CD4-positive, alpha-beta memory T cell (primary cell): ENCODE measurements at regions not wholly inside any gene's neighbourhood (a gene's known extent, or its start where the extent isn't known, plus 50 kb on each side); places are given as distances from the start of the nearest gene placed in this dataset.

Experiments
- CTCF ChIA-PET: fragments of 350-600 bp; sonication (Branson Sonifier 250); formaldehyde crosslinking; loops from one replicate; lab custom pipeline; 2021; ENCODE audit warnings: inconsistent platforms; ENCODE audit not compliant: partially characterized antibody; lab: Charles Lee
- POLR2A ChIA-PET: fragments of 350-600 bp; sonication (Branson Sonifier 250); formaldehyde crosslinking; loops from one replicate; lab custom pipeline; 2021; ENCODE audit not compliant: partially characterized antibody; lab: Charles Lee
- DNase-seq, 5 donors: peaks; one replicate each; pipeline versions ENCODE4 v3.0.0 to v3.0.0-alpha.2; 2020 to 2022; ENCODE audit warnings: mixed read lengths in 1 of 5
- H3K27ac ChIP-seq: one replicate; pipeline ENCODE4 v1.7.0; 2013; ENCODE audit warnings: low read depth, low read length
- H3K27me3 ChIP-seq: 2 replicates; pipeline ENCODE4 v1.7.0; 2013; ENCODE audit warnings: mild to moderate bottlenecking, low read length, moderate library complexity; ENCODE audit not compliant: insufficient read depth
- H3K36me3 ChIP-seq: 2 replicates; pipeline ENCODE4 v1.7.0; 2013; ENCODE audit warnings: mild to moderate bottlenecking, low read length, moderate library complexity; ENCODE audit not compliant: insufficient read depth
- H3K4me1 ChIP-seq: 2 replicates; pipeline ENCODE4 v1.7.0; 2013; ENCODE audit warnings: mild to moderate bottlenecking, low read length, moderate library complexity; ENCODE audit not compliant: insufficient read depth
- H3K4me3 ChIP-seq, 2 donors: one replicate each; pipeline ENCODE4 v1.7.0; 2013; ENCODE audit warnings: low read length in 2 of 2, mild to moderate bottlenecking in 1 of 2
- H3K9me3 ChIP-seq, 2 donors: one replicate each; pipeline ENCODE4 v1.7.0; 2013; ENCODE audit warnings: low read length in 2 of 2, control low read depth in 1 of 2; ENCODE audit not compliant: control insufficient read depth in 1 of 2
- H3K27ac Mint-ChIP-seq, 7 donors: one replicate each; pipeline ENCODE4 v1.8.0; 2020 to 2021; ENCODE audit warnings: mixed read lengths in 7 of 7, mild to moderate bottlenecking in 6 of 7, inconsistent platforms in 3 of 7, moderate library complexity in 3 of 7
- H3K27me3 Mint-ChIP-seq, 2 donors: one replicate each; pipeline ENCODE4 v1.8.0; 2020 to 2021; ENCODE audit warnings: mixed read lengths in 2 of 2
- H3K36me3 Mint-ChIP-seq, 2 donors: one replicate each; pipeline ENCODE4 v1.8.0; 2020 to 2021; ENCODE audit warnings: mixed read lengths in 2 of 2, inconsistent platforms in 1 of 2, mild to moderate bottlenecking in 1 of 2
- H3K4me1 Mint-ChIP-seq, 4 donors: one replicate each; pipeline ENCODE4 v1.8.0; 2020 to 2021; ENCODE audit warnings: mixed read lengths in 4 of 4, mild to moderate bottlenecking in 1 of 4
- H3K4me3 Mint-ChIP-seq, 8 donors: one replicate each; pipeline ENCODE4 v1.8.0; 2020 to 2021; ENCODE audit warnings: mixed read lengths in 8 of 8, mild to moderate bottlenecking in 7 of 8, moderate library complexity in 6 of 8, inconsistent platforms in 3 of 8
- H3K9me3 Mint-ChIP-seq, 8 donors: one replicate each; pipeline ENCODE4 v1.8.0; 2020 to 2021; ENCODE audit warnings: mixed read lengths in 8 of 8, mild to moderate bottlenecking in 5 of 8, inconsistent platforms in 3 of 8, moderate library complexity in 1 of 8
- intact Hi-C: fragments of 100-400 bp; cut with micrococcal nuclease; formaldehyde crosslinking; loops from one replicate; pipeline ENCODE4 v1.15.1; 2023

GRCh38 chr6:133100865-133101264 lies 140.3 kb upstream of the EYA4 start:
- ChIA-PET CTCF (no interaction called here), POLR2A (interaction anchor here (0.5 kb wide), 1 partner anchor 35 kb away, joined by 3 read pairs; no protein-coding TSS in a partner anchor)
- H3K4me1 Mint-ChIP-seq, result no peaks in the 10 kb centered on the region
- H3K27me3 ChIP-seq, result no peaks in the 10 kb centered on the region
- H3K36me3 ChIP-seq, result no peaks in the 10 kb centered on the region
- peaks cover 0 to 4% (median 0%) of the 10 kb centered on the region in 8 donors for H3K9me3 Mint-ChIP-seq
- no peaks in the 10 kb centered on the region for H3K4me1 ChIP-seq
- intact Hi-C loops, result no loop called here
- H3K27me3 Mint-ChIP-seq, result no peaks in the 10 kb centered on the region
- H3K4me3 Mint-ChIP-seq, result no peak overlapping the region
- H3K27ac ChIP-seq, result no peak overlapping the region
- H3K4me3 ChIP-seq, result no peak overlapping the region
- H3K36me3 Mint-ChIP-seq, result no peaks in the 10 kb centered on the region
- DNase-seq, result no peak
- no peaks in the 10 kb centered on the region for H3K9me3 ChIP-seq
- no peak overlapping the region for H3K27ac Mint-ChIP-seq

GRCh38 chr6:133101790-133102189 lies 139.4 kb upstream of the EYA4 start:
- H3K4me1 Mint-ChIP-seq, result no peaks in the 10 kb centered on the region
- no peaks in the 10 kb centered on the region for H3K27me3 Mint-ChIP-seq
- intact Hi-C loops, result no loop called here
- H3K27ac Mint-ChIP-seq, result no peak overlapping the region
- H3K4me1 ChIP-seq, result no peaks in the 10 kb centered on the region
- no peak overlapping the region for H3K4me3 ChIP-seq
- no peaks in the 10 kb centered on the region for H3K9me3 ChIP-seq
- no peaks in the 10 kb centered on the region for H3K27me3 ChIP-seq
- POLR2A ChIA-PET, result no interaction called here
- H3K4me3 Mint-ChIP-seq, result no peak overlapping the region
- no peaks in the 10 kb centered on the region for H3K36me3 Mint-ChIP-seq
- H3K9me3 Mint-ChIP-seq, result peaks cover 0 to 4% (median 0%) of the 10 kb centered on the region in 8 donors
- CTCF ChIA-PET, result no interaction called here
- H3K27ac ChIP-seq, result no peak overlapping the region
- DNase-seq, result no peak
- H3K36me3 ChIP-seq, result no peaks in the 10 kb centered on the region

GRCh38 chr6:133106934-133107333 lies 134.2 kb upstream of the EYA4 start:
- no peak overlapping the region for H3K4me3 Mint-ChIP-seq
- peaks cover 0 to 1% of the 10 kb centered on the region in 2 donors for H3K27me3 Mint-ChIP-seq
- H3K9me3 Mint-ChIP-seq, result peaks cover 0 to 2% (median 0%) of the 10 kb centered on the region in 8 donors
- ChIA-PET CTCF (no interaction called here), POLR2A (no interaction called here)
- H3K36me3 Mint-ChIP-seq, result no peaks in the 10 kb centered on the region
- intact Hi-C loops, result no loop called here
- no peaks in the 10 kb centered on the region for H3K4me1 Mint-ChIP-seq
- H3K27ac Mint-ChIP-seq, result no peak overlapping the region
- no peaks in the 10 kb centered on the region for H3K36me3 ChIP-seq
- DNase-seq, result no peak
- H3K9me3 ChIP-seq, result no peaks in the 10 kb centered on the region
- no peak overlapping the region for H3K4me3 ChIP-seq
- H3K27me3 ChIP-seq, result no peaks in the 10 kb centered on the region
- no peak overlapping the region for H3K27ac ChIP-seq
- H3K4me1 ChIP-seq, result no peaks in the 10 kb centered on the region

GRCh38 chr6:133108419-133108818 lies 132.7 kb upstream of the EYA4 start:
- intact Hi-C loops, result no loop called here
- Mint-ChIP-seq H3K4me1 (no peaks in the 10 kb centered on the region), H3K27me3 (peaks cover 0 to 1% of the 10 kb centered on the region in 2 donors), H3K4me3 (no peak overlapping the region), H3K27ac (no peak overlapping the region), H3K9me3 (peaks cover 0 to 2% (median 0%) of the 10 kb centered on the region in 8 donors), H3K36me3 (no peaks in the 10 kb centered on the region)
- H3K36me3 ChIP-seq, result no peaks in the 10 kb centered on the region
- no peaks in the 10 kb centered on the region for H3K27me3 ChIP-seq
- H3K9me3 ChIP-seq, result no peaks in the 10 kb centered on the region
- no peaks in the 10 kb centered on the region for H3K4me1 ChIP-seq
- ChIA-PET CTCF (no interaction called here), POLR2A (no interaction called here)
- no peak overlapping the region for H3K4me3 ChIP-seq
- H3K27ac ChIP-seq, result no peak overlapping the region
- DNase-seq, result no peak

GRCh38 chr6:133114973-133115372 lies 126.2 kb upstream of the EYA4 start:
- Histone ChIP-seq H3K27me3 (no peaks in the 10 kb centered on the region), H3K4me3 (no peak overlapping the region), H3K27ac (no peak overlapping the region), H3K9me3 (no peaks in the 10 kb centered on the region), H3K4me1 (no peaks in the 10 kb centered on the region), H3K36me3 (no peaks in the 10 kb centered on the region)
- no peak overlapping the region for H3K27ac Mint-ChIP-seq
- POLR2A ChIA-PET, result no interaction called here
- H3K9me3 Mint-ChIP-seq, result peaks cover 0 to 15% (median 6%) of the 10 kb centered on the region in 8 donors
- no peak for DNase-seq
- peaks cover 0 to 1% of the 10 kb centered on the region in 2 donors for H3K27me3 Mint-ChIP-seq
- H3K4me1 Mint-ChIP-seq, result no peaks in the 10 kb centered on the region
- CTCF ChIA-PET, result no interaction called here
- H3K36me3 Mint-ChIP-seq, result no peaks in the 10 kb centered on the region
- no peak overlapping the region for H3K4me3 Mint-ChIP-seq
- intact Hi-C loops, result no loop called here

- Mint-ChIP-seq H3K36me3 (no peaks in the 10 kb centered on the region), H3K4me3 (no peak overlapping the region), H3K9me3 (peaks cover 0 to 20% (median 8%) of the 10 kb centered on the region in 8 donors), H3K27ac (no peak overlapping the region), H3K27me3 (no peaks in the 10 kb centered on the region), H3K4me1 (no peaks in the 10 kb centered on the region)
- Histone ChIP-seq H3K27ac (no peak overlapping the region), H3K9me3 (no peaks in the 10 kb centered on the region), H3K27me3 (no peaks in the 10 kb centered on the region), H3K36me3 (no peaks in the 10 kb centered on the region), H3K4me1 (no peaks in the 10 kb centered on the region), H3K4me3 (no peak overlapping the region)
- ChIA-PET POLR2A (no interaction called here), CTCF (no interaction called here)
- intact Hi-C loops, result no loop called here
- no peak for DNase-seq
Observed at GRCh38 chr6:133115946-133116345, 125.2 kb upstream of the EYA4 start.

GRCh38 chr6:133128191-133128590 lies 113.0 kb upstream of the EYA4 start:
- ChIA-PET POLR2A (no interaction called here), CTCF (no interaction called here)
- intact Hi-C loops, result no loop called here
- Histone ChIP-seq H3K27me3 (no peaks in the 10 kb centered on the region), H3K36me3 (no peaks in the 10 kb centered on the region), H3K27ac (no peak overlapping the region), H3K4me1 (no peaks in the 10 kb centered on the region), H3K4me3 (no peak overlapping the region), H3K9me3 (no peaks in the 10 kb centered on the region)
- peaks cover 0 to 1% of the 10 kb centered on the region in 2 donors for H3K27me3 Mint-ChIP-seq
- H3K9me3 Mint-ChIP-seq, result peaks cover 0 to 2% (median 0%) of the 10 kb centered on the region in 8 donors
- H3K4me3 Mint-ChIP-seq, result no peak overlapping the region
- H3K36me3 Mint-ChIP-seq, result no peaks in the 10 kb centered on the region
- H3K27ac Mint-ChIP-seq, result no peak overlapping the region
- H3K4me1 Mint-ChIP-seq, result no peaks in the 10 kb centered on the region
- DNase-seq, result no peak

- Mint-ChIP-seq H3K4me1 (no peaks in the 10 kb centered on the region), H3K27me3 (peaks cover 0 to 1% of the 10 kb centered on the region in 2 donors), H3K4me3 (no peak overlapping the region), H3K27ac (no peak overlapping the region), H3K9me3 (peaks cover 0 to 2% (median 0%) of the 10 kb centered on the region in 8 donors), H3K36me3 (no peaks in the 10 kb centered on the region)
- no peak for DNase-seq
- Histone ChIP-seq H3K27me3 (no peaks in the 10 kb centered on the region), H3K4me3 (no peak overlapping the region), H3K4me1 (no peaks in the 10 kb centered on the region), H3K9me3 (no peaks in the 10 kb centered on the region), H3K36me3 (no peaks in the 10 kb centered on the region), H3K27ac (no peak overlapping the region)
- intact Hi-C loops, result no loop called here
- POLR2A ChIA-PET, result no interaction called here
- CTCF ChIA-PET, result no interaction called here
Observed at GRCh38 chr6:133129556-133129955, 111.6 kb upstream of the EYA4 start.
